OCI-LY3 (cell line): ENCODE measurements at regions not wholly inside any gene's neighbourhood (a gene's known extent, or its start where the extent isn't known, plus 50 kb on each side); places are given as distances from the start of the nearest gene placed in this dataset.
"Not testable (repeated sequence)": the region's sequence is repeated elsewhere in the genome, so short reads cannot be mapped to it uniquely, and the experiment has no call there.

Source experiments
- H2AFZ ChIP-seq: fragments of 200-600, 300-600 bp; shearing (Covaris generic); 2 replicates; pipeline ENCODE4 v1.6.0; 2014; ENCODE audit warnings: antibody characterized with exemption, low read depth, low read length
- H3K27ac ChIP-seq: fragments of 200-600, 300-600 bp; sonication (generic); 2 replicates; pipeline ENCODE4 v1.5.1; 2014; ENCODE audit warnings: mild to moderate bottlenecking, low read length, moderate library complexity, mixed read lengths
- H3K27me3 ChIP-seq: fragments of 200-600, 300-600 bp; sonication (generic); 2 replicates; pipeline ENCODE4 v1.6.1; 2014; ENCODE audit warnings: low read depth, low read length, mixed read lengths
- H3K36me3 ChIP-seq: fragments of 200-600, 300-600 bp; sonication (generic); replicated peaks from 2 replicates; pipeline ENCODE3; 2014; ENCODE audit warnings: low read depth, low read length, mixed read lengths
- H3K4me1 ChIP-seq: fragments of 300-600, 200-600 bp; sonication (generic); 2 replicates; pipeline ENCODE4 v1.6.1; 2014; ENCODE audit warnings: low read length, mixed read lengths
- H3K4me2 ChIP-seq: fragments of 200-600, 300-600 bp; sonication (generic); 2 replicates; pipeline ENCODE4 v1.6.1; 2014; ENCODE audit warnings: low read length, mixed read lengths
- H3K4me3 ChIP-seq: fragments of 300-600, 200-600 bp; sonication (generic); 2 replicates; pipeline ENCODE4 v1.5.1; 2014; ENCODE audit warnings: antibody characterized with exemption, mild to moderate bottlenecking, low read length, moderate library complexity
- H3K79me2 ChIP-seq: fragments of 300-600, 200-600 bp; shearing (Covaris generic); 2 replicates; pipeline ENCODE4 v1.6.1; 2014; ENCODE audit warnings: mild to moderate bottlenecking, low read length, mixed read lengths
- H3K9ac ChIP-seq: fragments of 300-600, 200-600 bp; shearing (Covaris generic); 2 replicates; pipeline ENCODE4 v1.6.0; 2014; ENCODE audit warnings: mild to moderate bottlenecking, low read length, moderate library complexity
- H3K9me3 ChIP-seq: fragments of 200-600, 300-600 bp; shearing (Covaris generic); 2 replicates; pipeline ENCODE4 v1.6.1; 2014; ENCODE audit warnings: low read length, mixed read lengths; ENCODE audit not compliant: insufficient read depth
- H4K20me1 ChIP-seq: fragments of 200-600, 300-600 bp; sonication (generic); 2 replicates; pipeline ENCODE4 v1.6.1; 2016; ENCODE audit warnings: low read length, mixed read lengths; ENCODE audit not compliant: insufficient read depth
- EZH2phosphoT487 ChIP-seq: fragments of 200-600 bp; shearing (Covaris generic); IDR thresholded peaks from 2 replicates; pipeline ENCODE4 v1.6.1; 2018; ENCODE audit warnings: antibody characterized with exemption, mixed run types, low read depth
- TF ChIP-seq, protein P1 (sequence below): fragments of 200-600, 300-600 bp; sonication (generic); IDR thresholded peaks from 2 replicates; pipeline ENCODE4 v1.5.1; 2014; ENCODE audit warnings: antibody characterized with exemption, low read length, low read depth

DNA sequence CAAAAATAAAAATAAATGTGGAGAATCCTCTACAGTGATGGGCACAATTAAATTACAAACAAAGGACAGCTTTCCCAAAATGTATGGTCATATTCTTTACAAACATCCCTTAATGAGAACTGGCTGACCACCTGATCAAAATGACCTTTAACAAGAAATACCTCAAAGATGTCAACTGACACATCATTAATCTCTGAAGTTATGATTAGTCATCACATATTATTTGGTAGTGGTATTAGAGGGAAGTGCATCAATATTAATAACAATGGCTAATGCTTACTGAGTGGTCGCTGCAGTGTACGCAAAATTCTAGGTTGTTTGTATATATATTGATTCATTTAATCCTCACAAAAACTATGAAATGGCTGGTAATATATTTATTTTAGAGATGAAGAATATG is 340.6 kb downstream of the GJA1 start:
- Histone ChIP-seq H3K4me3 (no peak overlapping the region), H3K27ac (no peak overlapping the region), H3K9me3 (no peaks in the 10 kb centered on the region), H3K36me3 (no peaks in the 10 kb centered on the region), H3K9ac (no peak overlapping the region), H2AFZ (no peak overlapping the region), H3K4me2 (no peak overlapping the region), H3K4me1 (no peaks in the 10 kb centered on the region), H3K79me2 (no peaks in the 10 kb centered on the region), H4K20me1 (no peaks in the 10 kb centered on the region), H3K27me3 (no peaks in the 10 kb centered on the region)
- TF ChIP-seq, protein P1, sequence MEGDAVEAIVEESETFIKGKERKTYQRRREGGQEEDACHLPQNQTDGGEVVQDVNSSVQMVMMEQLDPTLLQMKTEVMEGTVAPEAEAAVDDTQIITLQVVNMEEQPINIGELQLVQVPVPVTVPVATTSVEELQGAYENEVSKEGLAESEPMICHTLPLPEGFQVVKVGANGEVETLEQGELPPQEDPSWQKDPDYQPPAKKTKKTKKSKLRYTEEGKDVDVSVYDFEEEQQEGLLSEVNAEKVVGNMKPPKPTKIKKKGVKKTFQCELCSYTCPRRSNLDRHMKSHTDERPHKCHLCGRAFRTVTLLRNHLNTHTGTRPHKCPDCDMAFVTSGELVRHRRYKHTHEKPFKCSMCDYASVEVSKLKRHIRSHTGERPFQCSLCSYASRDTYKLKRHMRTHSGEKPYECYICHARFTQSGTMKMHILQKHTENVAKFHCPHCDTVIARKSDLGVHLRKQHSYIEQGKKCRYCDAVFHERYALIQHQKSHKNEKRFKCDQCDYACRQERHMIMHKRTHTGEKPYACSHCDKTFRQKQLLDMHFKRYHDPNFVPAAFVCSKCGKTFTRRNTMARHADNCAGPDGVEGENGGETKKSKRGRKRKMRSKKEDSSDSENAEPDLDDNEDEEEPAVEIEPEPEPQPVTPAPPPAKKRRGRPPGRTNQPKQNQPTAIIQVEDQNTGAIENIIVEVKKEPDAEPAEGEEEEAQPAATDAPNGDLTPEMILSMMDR = no peak
- TF ChIP-seq EZH2phosphoT487 = no peak

DNA sequence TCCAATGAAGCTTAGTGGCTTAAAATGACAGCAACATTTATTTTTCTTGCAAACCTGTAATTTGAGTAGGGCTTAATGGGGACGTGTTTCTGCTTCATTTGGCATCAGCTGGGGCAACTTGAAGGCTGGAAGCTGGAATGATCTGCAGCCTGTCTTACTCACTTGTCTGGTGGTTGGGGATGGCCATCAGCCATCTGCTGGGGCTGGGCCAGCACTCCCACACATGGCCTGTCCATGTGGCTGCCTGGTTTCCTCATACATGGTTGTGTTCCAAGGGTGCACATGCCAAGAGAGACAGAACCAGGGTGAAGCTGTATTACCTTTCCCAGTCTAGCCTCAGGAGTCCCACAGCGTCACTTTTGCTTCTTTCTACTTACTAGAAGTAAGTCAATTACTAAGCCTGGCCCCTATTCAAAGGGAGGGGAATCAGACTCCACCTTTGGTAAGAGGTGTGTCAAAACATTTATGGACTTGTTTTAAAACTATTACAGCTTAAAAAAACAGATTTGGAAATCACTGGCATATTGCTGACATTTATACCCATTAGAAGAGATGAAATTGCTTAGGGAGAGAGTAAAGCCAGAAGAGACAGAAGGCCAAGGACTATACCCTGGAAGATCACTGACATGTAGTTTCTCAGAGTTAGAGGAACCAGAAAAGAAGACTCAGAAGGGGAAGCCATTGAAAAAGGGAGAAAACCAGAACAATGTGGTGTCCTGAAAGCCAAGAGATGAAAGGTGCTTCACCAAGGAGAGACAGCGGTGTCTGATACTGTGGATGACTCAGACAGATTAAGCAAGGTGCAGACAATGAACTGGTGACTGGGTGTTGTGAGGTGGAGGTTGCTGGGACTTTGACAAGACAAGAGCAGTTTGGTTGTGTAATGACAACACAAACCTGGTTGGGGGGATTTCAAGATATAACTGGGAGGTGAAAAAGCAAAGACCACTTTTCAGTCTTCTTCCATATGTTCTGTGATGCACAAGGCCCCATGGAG is 345.2 kb downstream of the GJA1 start:
- H3K4me2 ChIP-seq = no peak overlapping the region
- H3K27me3 ChIP-seq = no peaks in the 10 kb centered on the region
- no peak overlapping the region for H3K4me3 ChIP-seq
- H3K36me3 ChIP-seq = no peaks in the 10 kb centered on the region
- no peaks in the 10 kb centered on the region for H3K4me1 ChIP-seq
- TF ChIP-seq, protein P1 = no peak
- TF ChIP-seq EZH2phosphoT487 = no peak
- H2AFZ ChIP-seq = no peak overlapping the region
- no peak overlapping the region for H3K9ac ChIP-seq
- H3K79me2 ChIP-seq = no peaks in the 10 kb centered on the region
- H4K20me1 ChIP-seq = no peaks in the 10 kb centered on the region
- H3K9me3 ChIP-seq = no peaks in the 10 kb centered on the region
- no peak overlapping the region for H3K27ac ChIP-seq

DNA sequence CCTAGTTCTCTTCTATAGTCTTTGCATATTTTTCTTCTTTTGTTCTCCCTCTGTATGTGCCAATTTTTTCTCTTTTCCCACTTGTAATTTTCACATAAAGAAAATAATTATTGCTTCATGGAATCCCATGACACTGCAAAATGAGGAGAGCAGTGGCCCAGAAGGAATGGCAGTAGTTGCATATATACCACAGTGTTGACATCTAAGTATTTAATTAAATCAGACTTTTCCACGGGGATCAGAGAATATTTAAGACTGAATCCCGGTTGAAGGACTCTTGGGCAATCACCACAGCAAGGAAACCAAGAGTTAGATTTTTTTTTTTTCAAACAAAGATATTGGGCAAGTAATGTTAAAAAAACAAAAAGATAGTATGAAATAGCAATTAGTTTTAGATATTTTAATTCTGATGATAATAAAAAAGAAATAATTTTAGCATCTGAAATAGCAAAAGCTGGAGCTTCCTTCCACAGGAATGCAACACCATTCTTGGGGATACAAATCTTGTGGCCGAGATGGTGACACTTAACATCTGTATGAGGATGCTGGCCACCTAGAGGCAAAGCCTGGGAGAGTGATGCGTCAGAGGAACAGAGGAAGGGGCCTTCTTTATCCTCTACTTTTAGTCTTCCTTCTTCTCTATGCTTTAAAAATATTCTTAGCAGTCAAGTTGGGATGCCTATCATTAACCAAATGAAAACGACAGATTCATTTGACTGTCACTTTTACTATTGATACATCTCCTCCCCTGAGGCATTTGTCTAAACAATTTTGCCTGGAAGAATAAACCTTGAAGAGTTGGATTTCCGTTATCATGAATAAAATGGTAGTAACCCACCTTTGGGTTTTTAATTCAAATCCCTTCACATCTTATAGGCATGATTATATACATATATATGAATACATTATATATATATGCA is 356.2 kb downstream of the GJA1 start:
- H3K4me1 ChIP-seq = no peaks in the 10 kb centered on the region
- no peaks in the 10 kb centered on the region for H3K36me3 ChIP-seq
- no peaks in the 10 kb centered on the region for H3K79me2 ChIP-seq
- H3K27ac ChIP-seq = no peak overlapping the region
- H2AFZ ChIP-seq = no peak overlapping the region
- no peaks in the 10 kb centered on the region for H3K9me3 ChIP-seq
- H3K27me3 ChIP-seq = no peaks in the 10 kb centered on the region
- H3K4me2 ChIP-seq = no peak overlapping the region
- no peak overlapping the region for H3K4me3 ChIP-seq
- no peaks in the 10 kb centered on the region for H4K20me1 ChIP-seq
- H3K9ac ChIP-seq = no peak overlapping the region
- TF ChIP-seq EZH2phosphoT487 = no peak
- TF ChIP-seq, protein P1 = no peak

DNA sequence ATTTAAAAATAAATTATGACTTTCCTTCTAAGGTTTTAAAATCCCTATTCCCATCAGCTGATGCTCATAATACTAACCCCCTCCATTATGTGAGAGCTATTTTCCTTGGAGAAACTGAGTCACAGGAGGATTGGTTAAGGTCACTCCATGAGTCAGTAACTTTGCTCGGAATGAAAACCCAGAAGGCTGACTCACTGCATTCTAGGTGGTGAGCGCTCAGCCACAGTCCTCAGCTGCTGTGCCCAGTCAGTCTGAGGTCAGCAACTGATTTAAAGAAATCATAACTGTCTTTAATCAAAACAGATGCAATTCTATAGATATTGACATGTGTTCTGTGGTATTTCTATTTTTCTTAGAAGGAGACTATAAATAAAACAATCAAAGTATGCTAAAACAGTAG is 359.2 kb downstream of the GJA1 start:
- Histone ChIP-seq H2AFZ (no peak overlapping the region), H3K79me2 (no peaks in the 10 kb centered on the region), H3K9ac (no peak overlapping the region), H3K9me3 (no peaks in the 10 kb centered on the region), H3K36me3 (no peaks in the 10 kb centered on the region), H3K27me3 (no peaks in the 10 kb centered on the region), H4K20me1 (no peaks in the 10 kb centered on the region), H3K4me3 (no peak overlapping the region), H3K27ac (no peak overlapping the region), H3K4me1 (no peaks in the 10 kb centered on the region), H3K4me2 (no peak overlapping the region)
- TF ChIP-seq EZH2phosphoT487 = no peak

DNA sequence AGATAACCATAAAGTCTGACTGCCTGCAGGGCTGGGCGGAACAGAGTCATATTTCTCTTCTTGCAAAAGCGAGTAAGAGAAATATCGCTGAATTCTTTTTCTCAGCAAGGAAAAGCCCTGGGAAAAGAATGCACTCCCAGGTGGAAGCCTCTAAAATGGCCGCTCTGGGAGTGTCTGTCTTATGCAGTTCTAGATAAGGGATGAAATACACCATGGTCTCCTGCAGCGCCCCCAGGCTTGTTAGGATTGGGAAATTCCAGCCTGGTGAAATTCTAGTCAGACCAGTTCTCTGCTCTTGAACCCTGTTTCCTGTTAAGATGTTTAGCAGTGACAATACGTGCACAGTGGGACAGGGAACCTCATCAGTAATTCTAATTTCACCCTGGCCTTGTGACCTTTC is 362.2 kb downstream of the GJA1 start:
- not testable (repeated sequence) for H2AFZ ChIP-seq, H3K4me3 ChIP-seq, H3K4me2 ChIP-seq, H3K4me1 ChIP-seq, H3K36me3 ChIP-seq, H3K9ac ChIP-seq, H4K20me1 ChIP-seq, H3K9me3 ChIP-seq, H3K27me3 ChIP-seq, H3K79me2 ChIP-seq, H3K27ac ChIP-seq

DNA sequence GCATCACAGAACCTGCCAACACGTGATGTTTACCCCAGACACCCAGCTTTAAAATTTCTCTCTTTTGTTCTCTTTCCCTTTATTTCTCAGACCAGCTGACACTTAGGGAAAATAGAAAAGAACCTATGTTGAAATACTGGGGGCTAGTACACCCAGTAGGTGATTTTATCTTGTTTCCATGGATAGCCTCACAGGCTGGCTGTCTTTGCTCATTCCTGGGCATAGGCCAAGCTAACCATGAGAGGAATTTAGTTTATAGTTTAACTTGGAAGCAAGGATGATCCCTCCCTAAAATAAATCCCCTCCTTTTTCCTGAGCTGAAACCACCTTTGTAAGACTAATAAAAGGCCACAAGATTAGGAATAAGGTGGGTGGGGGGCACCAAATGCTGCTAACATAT is 362.7 kb downstream of the GJA1 start:
- H3K36me3 ChIP-seq, H3K4me1 ChIP-seq, H3K9me3 ChIP-seq, H4K20me1 ChIP-seq, H3K9ac ChIP-seq, H3K4me2 ChIP-seq, H3K27me3 ChIP-seq, H3K79me2 ChIP-seq, H3K27ac ChIP-seq, H2AFZ ChIP-seq, H3K4me3 ChIP-seq: not testable (repeated sequence)
